HepG2 (cell line): ENCODE measurements at regions not wholly inside any gene's neighbourhood (a gene's known extent, or its start where the extent isn't known, plus 50 kb on each side); places are given as distances from the start of the nearest gene placed in this dataset.

ENCODE experiments used
- ATAC-seq: fragments of 200-7000 bp; cut with Tn5 transposase; 3 replicates; pipeline ENCODE4 v1.9.1; 2020; ENCODE audit warnings: mild to moderate bottlenecking, moderate library complexity
- BruUV-seq: library from RNA; stranded (reverse); fragments of 400-500 nt; replicated peaks from 2 replicates; lab custom pipeline; 2021; lab: Mats Ljungman, UMichigan
- CTCF ChIA-PET: fragments of 300-600 bp; formaldehyde crosslinking; extraction: SDS; loops from one replicate; lab custom pipeline; 2021; ENCODE audit warnings: low total read pairs, inconsistent platforms, low intra/inter-chr PET ratio; lab: Yijun Ruan, JAX
- POLR2A ChIA-PET: fragments of 350-600 bp; sonication (Branson Sonifier 250); formaldehyde crosslinking; loops from one replicate; lab custom pipeline; 2020; ENCODE audit warnings: antibody characterized with exemption, inconsistent platforms; lab: Yijun Ruan, JAX
- DNase-seq: peaks from one replicate; pipeline ENCODE4 v3.0.0-alpha.2; 2015; ENCODE audit warnings: low spot score
- FAIRE-seq: peaks from 3 replicates; lab custom pipeline; 2011; peaks lifted over from hg19 to GRCh38; lab: Jason Lieb, UNC
- H2AFZ ChIP-seq: one replicate; pipeline ENCODE4 v1.6.1; 2011; ENCODE audit warnings: low read length, inconsistent platforms
- H3K27ac ChIP-seq: fragments of 300-600 bp; 3 replicates; pipeline ENCODE4 v1.8.0; 2011; ENCODE audit warnings: mixed run types, mild to moderate bottlenecking, mixed read lengths, low read length, inconsistent platforms; ENCODE audit not compliant: insufficient read depth; ENCODE audit errors: extremely low read length
- H3K27me3 ChIP-seq, 2 experiments: fragments of 200-600 bp in 1 of 2; 2 replicates in 1 of 2; 3 replicates in 1 of 2; pipeline versions ENCODE4 v1.6.0 to v1.8.0; 2011; ENCODE audit warnings: low read length in 2 of 2, mild to moderate bottlenecking in 2 of 2, moderate library complexity in 2 of 2, inconsistent platforms in 1 of 2; ENCODE audit not compliant: insufficient read depth in 2 of 2, control insufficient read depth in 1 of 2
- H3K36me3 ChIP-seq, 2 experiments: fragments of 200-600 bp in 1 of 2; replicated peaks in 1 of 2; 2 replicates in 1 of 2; 3 replicates in 1 of 2; pipeline versions ENCODE4 v1.5.1 to v1.8.0; 2011; ENCODE audit warnings: low read length in 2 of 2, inconsistent platforms in 1 of 2; ENCODE audit not compliant: insufficient read depth in 2 of 2, control insufficient read depth in 1 of 2
- H3K4me1 ChIP-seq: 2 replicates; pipeline ENCODE4 v1.5.1; 2012; ENCODE audit warnings: low read length, inconsistent platforms; ENCODE audit not compliant: insufficient read depth
- H3K4me2 ChIP-seq: 2 replicates; pipeline ENCODE4 v1.6.0; 2011; ENCODE audit warnings: low read depth, low read length, inconsistent platforms
- H3K4me3 ChIP-seq, 3 experiments: fragments of 200-600 bp in 1 of 3; sonication (generic), shearing (Covaris generic) in 1 of 3; replicated peaks in 1 of 3; 2 replicates each; pipeline ENCODE4 v1.5.1; 2011 to 2016; ENCODE audit warnings: low read length in 3 of 3, inconsistent platforms in 2 of 3, low read depth in 2 of 3, mild to moderate bottlenecking in 2 of 3, control low read depth in 1 of 3, mixed read lengths in 1 of 3; ENCODE audit not compliant: insufficient read depth in 1 of 3
- H3K79me2 ChIP-seq: one replicate; pipeline ENCODE4 v1.6.1; 2011; ENCODE audit warnings: low read length, inconsistent platforms; ENCODE audit not compliant: insufficient read depth
- H3K9ac ChIP-seq: 2 replicates; pipeline ENCODE4 v1.6.0; 2011; ENCODE audit warnings: mild to moderate bottlenecking, low read depth, low read length, inconsistent platforms; ENCODE audit not compliant: insufficient read depth
- H3K9me3 ChIP-seq: 2 replicates; pipeline ENCODE4 v1.5.1; 2012; ENCODE audit warnings: mild to moderate bottlenecking, low read length
- H4K20me1 ChIP-seq: 2 replicates; pipeline ENCODE4 v1.6.0; 2011; ENCODE audit warnings: inconsistent platforms, mild to moderate bottlenecking, low read length, moderate library complexity; ENCODE audit not compliant: insufficient read depth
- GFI1 ChIP-seq: sonication (generic); formaldehyde crosslinking; IDR thresholded peaks from 2 replicates; pipeline ENCODE4 v1.5.0; 2020; ENCODE audit warnings: missing genetic modification reagents, mild to moderate bottlenecking, borderline replicate concordance
- HBP1 ChIP-seq: IDR thresholded peaks from 2 replicates; pipeline ENCODE4 v1.6.1; 2016; ENCODE audit warnings: low read depth, control low read depth
- HOXD1 ChIP-seq: sonication (generic); formaldehyde crosslinking; IDR thresholded peaks from 2 replicates; pipeline ENCODE4 v1.5.0; 2020; ENCODE audit warnings: missing genetic modification reagents
- MEF2D ChIP-seq: sonication (generic); formaldehyde crosslinking; IDR thresholded peaks from 2 replicates; pipeline ENCODE4 v1.5.1; 2020; ENCODE audit warnings: mild to moderate bottlenecking, missing genetic modification reagents
- MXI1 ChIP-seq: IDR thresholded peaks from 3 replicates; pipeline ENCODE4 v1.6.1; 2012; ENCODE audit warnings: low read depth, low read length, inconsistent platforms, borderline replicate concordance
- NRL ChIP-seq: sonication (generic); formaldehyde crosslinking; IDR thresholded peaks from 2 replicates; pipeline ENCODE4 v1.5.0; 2020; ENCODE audit warnings: missing genetic modification reagents, mild to moderate bottlenecking, moderate library complexity, borderline replicate concordance
- SNAI1 ChIP-seq: sonication (generic); formaldehyde crosslinking; IDR thresholded peaks from 2 replicates; pipeline ENCODE4 v1.5.0; 2020; ENCODE audit warnings: mild to moderate bottlenecking, missing genetic modification reagents, borderline replicate concordance
- STAG1 ChIP-seq: sonication (generic); formaldehyde crosslinking; IDR thresholded peaks from 2 replicates; pipeline ENCODE4 v1.4.0; 2020; ENCODE audit warnings: missing genetic modification reagents
- THYN1 ChIP-seq: sonication (generic); formaldehyde crosslinking; IDR thresholded peaks from 2 replicates; pipeline ENCODE4 v1.8.1; 2023; ENCODE audit warnings: low read depth, mild to moderate bottlenecking, moderate library complexity, missing genetic modification reagents, borderline replicate concordance
- ZBTB1 ChIP-seq: sonication (generic); formaldehyde crosslinking; IDR thresholded peaks from 2 replicates; pipeline ENCODE4 v1.4.0; 2020; ENCODE audit warnings: missing genetic modification reagents, borderline replicate concordance
- ZNF142 ChIP-seq: sonication (generic); formaldehyde crosslinking; IDR thresholded peaks from 2 replicates; pipeline ENCODE4 v1.4.0; 2020; ENCODE audit warnings: missing genetic modification reagents
- ZNF253 ChIP-seq: sonication (generic); formaldehyde crosslinking; IDR thresholded peaks from 2 replicates; pipeline ENCODE4 v1.8.0; 2022; ENCODE audit warnings: mild to moderate bottlenecking, missing genetic modification reagents, borderline replicate concordance
- ZNF354B ChIP-seq: sonication (generic); formaldehyde crosslinking; IDR thresholded peaks from 2 replicates; pipeline ENCODE4 v1.8.0; 2022; ENCODE audit warnings: mild to moderate bottlenecking, missing genetic modification reagents
- ZNF503 ChIP-seq: sonication (generic); formaldehyde crosslinking; IDR thresholded peaks from 2 replicates; pipeline ENCODE4 v1.4.0; 2020; ENCODE audit warnings: missing genetic modification reagents
- ZNF552 ChIP-seq: sonication (generic); formaldehyde crosslinking; IDR thresholded peaks from 2 replicates; pipeline ENCODE4 v1.9.0; 2022; ENCODE audit warnings: missing genetic modification reagents, mild to moderate bottlenecking, borderline replicate concordance
- ZNF720 ChIP-seq: sonication (generic); formaldehyde crosslinking; IDR thresholded peaks from 2 replicates; pipeline ENCODE4 v1.4.0; 2020; ENCODE audit warnings: missing genetic modification reagents
- ZNF83 ChIP-seq: sonication (generic); formaldehyde crosslinking; IDR thresholded peaks from 2 replicates; pipeline ENCODE4 v1.4.0; 2020; ENCODE audit warnings: missing genetic modification reagents, mild to moderate bottlenecking, borderline replicate concordance
- WGBS: methylation state at CpG from one replicate; pipeline ENCODE4 v1.1.6; 2017; ENCODE audit warnings: low lambda C conversion rate; 5-methylcytosine and 5-hydroxymethylcytosine counted together
- in situ Hi-C: cut with HindIII; loops from 2 replicates; pipeline ENCODE4 v1.10.0; 2017; ENCODE audit warnings: low pct_unique_long_range_greater_than_20kb; ENCODE audit not compliant: extremely low pct_ligation_motif_present
- intact Hi-C: fragments of 100-400 bp; cut with micrococcal nuclease; formaldehyde crosslinking; loops from one replicate; pipeline ENCODE4 v1.10.0; 2022; ENCODE audit not compliant: unreplicated experiment

- no peak overlapping the region for H3K9ac ChIP-seq
- ATAC-seq, result no peak
- WGBS, result 22% methylated on average over 1 of the region's 1 CpG
- intact Hi-C loops (no loop called here), in situ Hi-C loops (no loop called here)
- no TSS peak for BruUV-seq
- H4K20me1 ChIP-seq, result no peaks in the 10 kb centered on the region
- DNase-seq, result no peak
- POLR2A ChIA-PET, result no interaction called here
- no peaks in the 10 kb centered on the region for H3K79me2 ChIP-seq
- peaks cover 17% of the 10 kb centered on the region for H3K4me1 ChIP-seq
- H3K4me2 ChIP-seq, result no peak overlapping the region
- H2AFZ ChIP-seq, result no peak overlapping the region
- TF ChIP-seq MXI1 (no peak), GFI1 (no peak), STAG1 (CRISPR knock-in tag) (no peak), MEF2D (no peak), ZNF253 (CRISPR knock-in tag) (no peak), ZNF720 (CRISPR knock-in tag) (no peak), HOXD1 (CRISPR knock-in tag) (no peak), THYN1 (CRISPR knock-in tag) (no peak), ZNF503 (no peak), ZNF552 (CRISPR knock-in tag) (no peak), ZBTB1 (CRISPR knock-in tag) (no peak), SNAI1 (CRISPR knock-in tag) (no peak), HBP1 (CRISPR knock-in tag) (no peak), ZNF83 (no peak), NRL (CRISPR knock-in tag) (no peak), ZNF354B (no peak), ZNF142 (CRISPR knock-in tag) (no peak)
- no peaks in the 10 kb centered on the region; a peak in 1 of 5 replicates for H3K27me3 ChIP-seq
- H3K36me3 ChIP-seq, result no peaks in the 10 kb centered on the region
- H3K27ac ChIP-seq, result no peak overlapping the region
- no peak overlapping the region for H3K4me3 ChIP-seq
- FAIRE-seq, result no peak
- no peaks in the 10 kb centered on the region for H3K9me3 ChIP-seq
- CTCF ChIA-PET, result no interaction called here
These were observed 55.5 kb upstream of the PCDH9 start for GRCh38 chr13:67285611-67286010.
